Right renal pelvis (tissue), 4 donors: ENCODE measurements at regions not wholly inside any gene's neighbourhood (a gene's known extent, or its start where the extent isn't known, plus 50 kb on each side); places are given as distances from the start of the nearest gene placed in this dataset.

Experiments
- DNase-seq, 4 donors: peaks; one replicate each; pipeline ENCODE4 v3.0.0-alpha.2; 2013; ENCODE audit warnings: low read depth in 4 of 4, low spot score in 3 of 4, missing footprints in 1 of 4

DNA sequence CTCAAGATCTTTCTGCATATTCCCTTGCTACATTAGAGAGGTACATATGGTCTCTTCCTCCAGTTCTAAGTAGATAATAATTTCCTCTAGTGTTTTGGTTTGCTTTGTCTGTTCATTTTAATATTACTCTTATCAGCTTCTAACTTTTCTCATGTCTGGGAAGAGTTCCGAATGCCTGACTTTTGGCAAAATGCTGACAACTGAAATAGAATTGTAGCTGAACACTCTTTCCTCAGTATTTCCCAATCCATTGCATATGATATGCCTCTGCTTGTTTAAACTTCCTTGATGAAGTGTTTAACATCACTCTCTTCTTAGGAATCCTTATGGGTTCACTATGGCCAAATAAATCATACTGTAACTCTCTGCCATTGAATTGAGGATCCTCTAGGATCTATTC is 1510.1 kb downstream of the MRPL39 start:
- DNase-seq, result no peak

DNA sequence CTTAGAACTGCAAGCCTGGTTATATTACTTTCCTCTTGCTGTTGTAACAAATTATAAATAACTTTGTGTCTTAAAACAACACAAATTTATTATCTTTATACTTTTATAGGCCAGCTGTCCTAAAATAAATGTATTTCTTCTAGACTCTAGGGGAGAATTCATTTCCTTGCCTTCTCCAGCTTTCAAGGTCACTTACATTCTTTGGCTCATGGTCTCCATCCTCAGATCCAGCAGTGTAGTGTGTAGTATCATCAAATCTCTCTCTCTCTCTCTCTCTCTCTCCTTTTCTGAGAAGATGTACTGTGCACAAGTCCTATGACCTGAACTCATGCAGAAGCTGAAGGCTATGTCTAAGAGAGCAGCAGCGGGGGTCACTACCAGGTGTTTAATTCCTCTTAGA is 1510.6 kb downstream of the MRPL39 start:
- DNase-seq, result no peak

DNA sequence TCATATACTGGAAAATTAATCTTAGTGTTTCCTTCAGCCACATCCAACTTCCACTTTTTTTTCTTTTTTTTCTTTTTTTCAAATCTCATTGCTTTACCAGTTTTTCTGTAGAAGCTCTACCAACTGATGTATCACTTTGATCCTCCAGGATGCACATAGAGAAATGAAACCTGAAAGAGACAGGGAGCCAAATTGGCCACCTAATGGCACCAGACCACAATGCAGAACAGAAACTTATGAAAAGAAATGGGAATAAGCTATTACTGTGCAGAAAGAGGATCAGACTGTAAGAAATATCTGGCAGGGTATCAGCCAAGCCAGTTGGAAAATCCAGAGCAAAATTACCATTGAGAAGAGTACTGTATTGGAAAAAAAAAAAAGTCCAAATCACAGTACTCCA is 1514.2 kb downstream of the MRPL39 start:
- no peak for DNase-seq

DNA sequence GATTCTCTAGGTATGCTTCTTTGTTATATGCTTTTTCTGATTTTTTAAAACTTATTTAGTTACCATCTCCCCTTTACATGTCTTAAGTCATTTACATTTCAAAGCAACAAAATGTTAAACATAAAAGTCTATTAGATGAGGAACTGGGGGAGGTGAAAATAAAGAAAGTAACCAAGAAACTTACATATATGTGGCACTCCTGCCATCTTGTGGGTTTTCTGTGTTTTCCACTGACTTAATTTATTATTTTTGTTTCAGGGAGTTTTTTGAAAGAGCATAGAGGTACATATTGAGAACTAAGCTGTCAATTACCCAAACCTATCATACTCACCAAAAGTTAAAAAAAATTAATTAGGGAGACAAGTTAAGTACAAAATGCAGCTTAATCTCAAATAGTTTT is 1531.1 kb downstream of the MRPL39 start:
- DNase-seq, result no peak

DNA sequence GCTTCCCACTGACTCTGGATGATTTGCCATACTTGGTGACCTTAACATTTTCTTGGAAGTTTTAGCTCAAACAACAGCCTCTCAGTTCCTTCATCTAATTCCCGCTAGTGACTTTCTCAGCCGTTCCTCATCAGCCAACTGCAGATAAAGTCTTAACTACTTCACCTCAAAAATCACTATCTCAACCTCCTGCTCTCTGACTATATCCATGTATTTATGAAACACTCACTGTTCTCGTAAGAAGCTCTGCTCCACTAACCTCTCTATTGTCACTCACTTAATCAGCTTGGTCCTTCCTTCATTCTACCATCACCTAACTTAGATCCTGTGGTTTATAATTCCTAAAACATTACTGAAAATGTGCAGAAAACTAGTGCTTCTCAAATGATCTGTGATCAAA is 1551.6 kb downstream of the MRPL39 start:
- no peak for DNase-seq

DNA sequence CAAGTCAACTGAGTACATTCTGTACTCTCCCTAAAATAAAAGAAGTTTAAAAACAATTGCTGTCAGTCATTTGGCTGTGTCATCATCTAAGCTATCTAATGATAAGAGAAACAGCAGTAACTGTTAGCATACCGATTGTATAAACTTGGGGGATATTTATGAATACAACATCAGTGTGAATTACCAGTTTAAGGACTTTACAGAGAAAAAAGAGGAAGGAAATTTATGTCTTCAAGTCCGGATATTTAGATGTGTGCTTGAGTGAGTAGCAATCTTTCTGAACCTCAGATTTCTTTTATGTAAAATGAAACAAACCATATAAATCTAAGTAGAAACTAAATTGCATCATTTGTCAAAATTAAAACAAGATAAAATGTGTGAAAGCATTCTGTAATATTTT is 1557.0 kb downstream of the MRPL39 start:
- no peak for DNase-seq

DNA sequence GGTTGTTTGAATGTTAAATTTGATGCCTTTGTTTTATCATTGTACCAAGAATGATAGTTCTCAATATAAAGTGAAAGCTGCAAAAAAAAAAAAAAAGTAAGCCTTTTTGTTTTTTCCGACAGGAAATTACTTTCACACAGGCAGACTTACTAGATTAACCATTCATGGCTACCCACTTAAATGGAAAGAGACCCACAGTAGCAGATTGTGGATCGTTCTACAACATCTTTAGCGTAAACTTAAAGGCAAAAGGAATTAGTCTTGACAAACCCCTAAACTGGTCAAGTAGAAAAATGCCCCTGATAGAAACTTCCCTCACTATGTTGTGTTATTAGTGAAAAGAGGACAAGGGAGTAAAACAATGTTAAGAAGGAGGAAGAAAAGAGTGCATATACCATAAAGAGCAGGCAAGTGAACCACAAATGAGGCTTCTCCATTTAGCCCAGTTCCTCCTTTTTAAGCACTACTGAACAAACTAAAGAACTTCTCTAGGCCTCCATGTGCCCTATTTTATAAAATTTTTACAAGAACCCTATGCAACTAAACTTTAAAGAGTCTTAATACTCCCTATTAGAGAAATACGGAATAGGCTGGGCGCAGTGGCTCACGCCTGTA is 1560.3 kb downstream of the MRPL39 start:
- no peak for DNase-seq

DNA sequence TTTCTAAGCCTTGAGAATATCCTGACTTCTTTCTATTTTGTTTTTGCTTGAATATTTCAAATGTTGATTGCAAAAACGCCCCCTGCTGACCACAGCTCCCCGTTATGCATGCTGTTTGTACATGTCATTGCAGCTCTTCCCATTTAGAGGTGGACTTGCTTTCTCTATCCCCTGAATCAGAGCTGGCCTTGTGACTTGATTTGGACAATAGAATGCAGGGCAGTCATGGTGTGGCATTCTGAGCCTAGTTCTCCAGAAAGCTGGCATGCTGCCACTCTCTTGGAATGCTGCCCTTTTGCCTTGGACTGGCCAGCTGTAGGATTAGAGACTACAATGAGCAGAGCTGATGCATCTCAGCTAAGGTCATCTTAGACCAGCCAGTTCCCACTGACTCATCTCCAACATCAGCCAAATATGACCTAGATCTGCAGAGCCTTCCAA is 1561.5 kb downstream of the MRPL39 start:
- peak in 1 of 4 donors; percentile 3 for DNase-seq

DNA sequence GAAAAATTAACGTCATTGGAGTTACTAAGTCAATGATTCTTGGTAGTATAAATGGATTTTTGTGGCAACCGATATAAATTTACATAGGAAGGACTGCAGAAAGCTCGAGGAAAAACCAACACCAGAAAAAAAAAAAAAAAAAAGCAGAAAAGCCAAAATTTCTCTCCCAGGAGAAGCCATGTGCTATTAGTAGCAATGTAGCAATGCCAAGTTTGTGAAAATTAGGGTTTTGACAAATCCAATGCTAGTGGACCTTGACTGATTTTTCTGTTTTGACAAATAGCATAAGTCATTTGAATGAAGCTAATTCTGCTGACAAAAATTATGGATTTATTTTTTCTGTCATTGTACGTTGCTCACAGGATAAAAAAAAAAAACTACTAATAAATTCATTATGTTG is 1561.9 kb downstream of the MRPL39 start:
- DNase-seq, result no peak

DNA sequence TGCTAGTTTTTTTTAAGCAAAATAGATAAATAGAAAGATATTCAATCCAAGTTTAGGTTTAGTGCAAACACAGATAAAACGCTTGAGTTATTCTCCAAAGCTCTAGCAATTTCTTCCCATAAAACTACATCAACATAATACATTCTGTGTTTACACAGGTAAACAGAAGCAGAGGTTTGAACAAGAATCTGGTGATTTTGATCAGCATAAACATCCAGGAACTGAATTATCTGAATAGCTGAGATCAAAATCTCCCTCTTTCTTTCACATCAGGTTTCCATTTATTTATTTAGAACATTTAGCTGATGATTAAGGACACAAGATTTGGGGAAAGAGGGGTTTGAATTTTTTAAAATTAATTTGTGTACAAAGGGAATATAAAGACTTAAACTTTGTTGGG is 1564.6 kb downstream of the MRPL39 start:
- DNase-seq, result no peak

DNA sequence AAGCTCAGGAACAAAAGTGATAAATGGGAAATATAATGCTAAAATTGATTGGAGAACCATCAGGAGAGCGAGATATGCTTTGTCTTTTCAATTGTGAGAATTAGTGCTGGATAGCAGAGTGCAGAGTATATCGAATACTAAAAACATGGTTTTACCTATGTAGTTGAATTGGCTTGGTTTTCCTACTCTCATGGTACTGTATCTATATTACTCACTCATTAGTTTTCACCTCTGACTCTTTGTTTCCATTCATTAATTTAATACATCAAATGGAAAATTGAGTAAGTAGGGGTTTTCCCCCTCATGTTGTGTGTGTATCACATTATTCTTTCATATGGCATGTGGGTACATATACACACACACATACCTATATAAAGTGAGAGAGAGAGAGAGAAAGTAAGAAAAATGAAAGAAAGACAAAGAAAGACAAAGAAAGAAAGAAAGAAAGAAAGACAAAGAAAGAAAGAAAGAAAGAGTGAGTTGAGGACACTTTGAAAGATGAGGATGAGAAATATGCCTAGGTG is 1574.5 kb downstream of the MRPL39 start:
- no peak for DNase-seq

DNA sequence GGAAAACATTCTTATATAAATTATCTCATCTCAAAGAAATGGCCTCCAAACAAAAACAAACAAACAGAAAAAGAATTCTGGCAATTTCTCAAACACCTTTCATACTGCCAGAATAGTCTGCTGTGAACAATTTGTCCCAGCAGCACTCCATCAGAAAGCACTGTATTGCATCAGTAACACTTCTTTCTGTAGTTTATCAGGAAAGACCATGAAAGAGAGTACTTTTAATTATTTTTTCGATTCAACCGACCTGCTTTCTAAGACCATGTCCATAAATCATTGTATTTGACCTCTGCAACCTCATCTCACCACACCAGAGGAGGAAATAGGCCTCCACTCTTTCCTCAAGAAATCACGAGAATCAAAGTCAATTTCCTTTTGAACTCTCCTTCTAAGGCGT is 1579.9 kb downstream of the MRPL39 start:
- no peak for DNase-seq

DNA sequence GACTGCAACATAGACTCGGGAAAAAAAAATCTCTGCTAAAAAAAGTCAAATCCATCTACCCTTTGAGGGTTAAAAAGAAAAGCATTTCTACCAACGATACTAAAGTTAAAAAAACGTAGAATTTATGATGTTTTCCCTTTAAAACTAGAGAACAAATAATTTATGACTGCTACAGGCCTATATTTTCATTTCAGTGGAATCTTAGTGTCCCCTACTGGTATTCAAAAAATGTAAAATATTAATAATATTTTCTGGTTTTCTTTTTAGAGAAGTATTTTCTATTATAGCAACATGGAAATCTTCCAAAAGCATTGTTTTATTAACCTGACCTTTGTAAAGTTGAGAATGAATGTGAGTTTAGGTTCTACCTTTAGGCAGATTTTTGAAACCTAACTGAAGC is 1582.2 kb downstream of the MRPL39 start:
- no peak for DNase-seq

DNA sequence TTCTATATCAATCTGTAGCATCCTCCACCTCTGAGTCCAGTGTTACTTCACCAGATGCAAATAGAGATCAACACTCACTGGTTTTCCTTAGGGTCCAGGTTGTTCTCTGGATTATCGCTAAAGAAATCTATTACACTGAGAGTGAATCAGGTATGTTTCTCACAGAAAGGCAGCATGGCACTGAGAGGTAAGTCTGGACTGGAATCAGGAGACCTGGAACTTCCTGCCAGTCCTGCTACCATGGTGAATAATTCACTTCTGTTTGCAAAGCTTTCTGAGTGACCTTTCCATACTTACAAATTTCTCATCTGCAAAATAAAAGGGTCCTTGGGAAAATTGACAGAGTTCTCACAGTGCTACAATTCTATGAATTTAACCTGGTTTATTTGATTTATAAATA is 1583.3 kb downstream of the MRPL39 start:
- DNase-seq, result no peak

DNA sequence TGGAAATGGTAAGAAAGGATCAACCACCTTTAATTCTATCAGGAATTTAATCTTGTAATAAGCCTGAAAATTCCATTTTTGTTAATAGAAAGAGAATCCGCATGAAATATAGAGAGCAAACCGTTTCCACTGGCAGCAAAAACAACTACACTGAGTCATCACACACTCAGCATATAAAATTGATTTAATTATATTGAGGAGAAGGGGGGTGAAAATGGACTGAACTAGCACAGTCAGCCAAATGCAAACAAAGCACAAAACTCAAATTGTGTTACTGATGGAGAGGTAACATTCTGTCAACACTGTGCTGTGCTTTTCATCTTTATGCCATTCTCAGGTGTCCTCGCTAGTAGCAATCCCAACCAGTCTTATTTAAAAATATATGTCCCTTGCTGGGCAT is 1583.9 kb downstream of the MRPL39 start:
- no peak for DNase-seq

DNA sequence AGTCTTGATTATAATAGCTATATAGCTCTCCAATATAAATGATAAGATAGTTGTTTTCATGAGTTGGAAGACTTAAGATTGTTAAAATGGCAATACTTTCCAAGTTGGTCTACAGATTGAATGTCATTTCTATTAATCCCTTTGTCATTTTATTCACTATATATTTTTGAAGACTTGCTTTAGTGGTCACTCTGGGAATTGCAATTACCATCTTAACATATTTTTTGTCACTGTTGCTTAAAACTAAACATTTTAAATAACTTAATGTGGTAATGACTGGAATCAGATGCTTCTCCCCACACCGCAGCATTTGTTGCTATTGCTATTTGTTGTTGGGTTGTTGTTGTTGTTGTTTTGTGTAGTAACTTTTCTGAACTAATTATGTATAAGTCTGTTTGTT is 1592.9 kb downstream of the MRPL39 start:
- DNase-seq, result no peak

DNA sequence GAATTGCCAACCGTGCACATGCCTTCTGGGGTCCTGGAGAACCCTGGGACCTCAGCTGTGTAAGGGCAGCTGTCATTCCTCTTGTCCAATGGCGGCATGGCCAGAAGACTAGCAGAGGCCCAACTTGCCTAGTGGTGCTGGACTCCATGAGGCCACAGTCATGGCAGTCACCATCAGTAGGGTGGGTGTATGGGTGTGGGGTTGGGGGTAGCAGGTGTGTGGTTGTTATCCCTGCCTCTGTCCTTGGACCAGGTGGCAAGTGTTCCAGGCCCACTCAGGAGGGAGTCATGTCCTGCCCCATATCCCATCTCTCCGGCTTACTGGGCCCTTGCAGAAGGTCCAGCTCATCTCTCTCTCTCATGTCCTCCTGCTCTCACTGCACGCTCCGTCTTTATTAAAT is 1596.2 kb downstream of the MRPL39 start:
- DNase-seq, result no peak

DNA sequence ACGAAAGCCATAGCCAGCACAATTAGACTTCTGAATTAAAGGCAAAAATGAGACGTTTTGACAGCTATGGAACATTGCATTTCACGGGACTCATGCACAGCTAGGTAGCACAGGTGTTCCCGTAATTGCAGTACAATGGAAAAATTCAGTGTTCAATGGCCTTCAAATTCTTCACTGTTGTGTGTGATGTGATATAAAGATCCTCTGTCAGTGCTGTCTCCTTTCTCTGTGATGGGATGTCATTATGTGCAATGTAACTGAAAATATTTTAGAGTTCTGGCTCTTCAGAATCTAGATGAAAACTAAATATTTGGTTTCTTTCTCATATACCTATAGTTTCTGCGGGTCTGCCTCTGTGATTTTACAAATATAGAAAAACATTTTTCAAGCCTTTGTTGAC is 1599.7 kb downstream of the MRPL39 start:
- no peak for DNase-seq

DNA sequence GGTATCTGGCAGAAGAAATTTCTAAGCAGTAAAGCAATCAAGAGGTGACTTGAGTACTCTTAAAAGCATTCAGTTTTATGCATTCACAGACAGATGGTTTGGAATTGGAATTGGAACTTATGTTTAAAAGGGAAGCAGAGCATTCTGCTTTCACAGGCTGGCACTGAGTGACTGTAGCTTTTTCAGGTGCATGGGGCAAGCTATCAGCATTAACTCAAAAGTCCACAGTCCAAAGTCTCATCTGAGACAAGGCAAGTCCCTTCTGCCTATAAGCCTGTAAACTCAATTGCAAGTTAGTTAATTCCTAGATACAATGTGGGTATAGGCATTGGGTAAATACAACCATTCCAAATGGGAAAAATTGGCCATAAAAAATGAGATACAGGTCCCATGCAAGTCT is 1620.3 kb downstream of the MRPL39 start:
- no peak for DNase-seq

DNA sequence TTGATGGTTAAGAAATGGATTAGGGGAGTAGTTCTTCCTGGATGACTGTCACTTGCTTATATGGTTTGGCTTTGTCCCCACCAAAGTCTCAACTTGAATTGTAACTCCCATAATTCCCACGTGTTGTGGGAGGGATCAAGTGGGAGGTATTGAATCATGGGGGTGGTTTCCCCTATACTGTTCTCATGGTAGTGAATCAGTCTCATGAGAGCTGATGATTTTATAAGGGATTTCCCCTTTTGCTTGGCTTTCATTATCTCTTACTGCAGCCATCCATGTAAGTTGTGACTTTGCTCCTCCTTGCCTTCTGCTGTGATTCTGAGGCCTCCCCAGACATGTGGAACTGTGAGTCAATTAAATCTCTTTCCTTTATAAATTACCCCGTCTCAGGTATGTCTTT is 1621.1 kb downstream of the MRPL39 start:
- no peak for DNase-seq

DNA sequence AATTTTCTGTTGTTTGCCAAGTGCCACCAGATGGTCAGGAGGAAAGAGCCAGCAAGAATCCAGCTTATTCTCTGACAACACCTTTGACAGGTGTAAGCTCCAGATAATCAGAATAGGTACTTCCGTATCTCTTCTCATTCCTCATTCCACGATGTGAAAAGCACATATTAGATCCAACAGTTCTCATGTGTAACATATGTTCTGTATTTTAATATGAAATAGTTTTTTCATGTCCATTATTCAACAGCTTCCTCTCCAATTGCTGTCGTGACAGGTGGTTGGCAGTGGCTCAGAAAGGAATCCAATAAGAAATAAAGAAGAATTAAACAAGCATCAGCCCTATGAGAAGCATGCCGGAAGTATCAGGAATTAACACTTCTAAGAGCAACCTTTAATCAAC is 1624.7 kb downstream of the MRPL39 start:
- DNase-seq, result no peak

DNA sequence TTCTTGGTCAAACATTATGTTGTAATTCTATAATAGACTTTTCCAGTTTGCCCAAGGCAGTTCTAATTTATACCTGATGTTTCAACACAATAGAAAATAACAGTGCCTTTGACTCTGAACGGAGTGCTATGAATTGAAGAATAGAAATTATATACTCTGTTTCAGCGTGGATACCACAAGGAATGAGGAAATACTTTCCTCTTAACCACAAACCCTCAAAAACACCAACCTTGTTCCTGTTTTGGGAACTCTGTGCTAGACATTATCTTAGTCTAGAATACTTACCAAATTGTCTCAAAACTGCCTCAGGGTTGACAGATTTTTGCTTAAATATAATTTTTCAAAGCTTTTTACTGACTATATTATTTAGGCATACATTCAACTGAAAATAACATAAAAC is 1629.3 kb downstream of the MRPL39 start:
- DNase-seq, result no peak
